Mucosa of descending colon (tissue), 3 donors: ENCODE measurements at regions not wholly inside any gene's neighbourhood (a gene's known extent, or its start where the extent isn't known, plus 50 kb on each side); places are given as distances from the start of the nearest gene placed in this dataset.

ENCODE experiments used
- ATAC-seq: fragments of 200-7000 bp; cut with Tn5 transposase; one replicate; pipeline ENCODE4 v1.9.1; 2020; ENCODE audit warnings: mild to moderate bottlenecking, moderate library complexity
- DNase-seq, 3 donors: peaks; one replicate each; pipeline ENCODE4 v3.0.0-alpha.2; 2020
- H3K36me3 ChIP-seq: fragments of 200-600 bp; one replicate; pipeline ENCODE4 v1.8.0; 2021; ENCODE audit warnings: low read depth, mild to moderate bottlenecking
- H3K4me1 ChIP-seq: fragments of 200-600 bp; one replicate; pipeline ENCODE4 v1.8.0; 2021; ENCODE audit warnings: low read depth, mild to moderate bottlenecking
- H3K4me3 ChIP-seq: fragments of 200-600 bp; one replicate; pipeline ENCODE4 v1.8.0; 2021; ENCODE audit warnings: mild to moderate bottlenecking
- H3K9me3 ChIP-seq: fragments of 200-600 bp; one replicate; pipeline ENCODE4 v1.8.0; 2021; ENCODE audit warnings: mild to moderate bottlenecking
- CTCF ChIP-seq: fragments of 200-600 bp; IDR thresholded peaks from one replicate; pipeline ENCODE4 v1.8.0; 2022; ENCODE audit warnings: antibody characterized with exemption, mild to moderate bottlenecking
- intact Hi-C, 2 donors: fragments of 100-400 bp; cut with DNase I in 1 of 2; cut with micrococcal nuclease in 1 of 2; formaldehyde crosslinking; loops; one replicate each; pipeline versions ENCODE4 v1.11.0 to v1.11.1; 2022; cut with DNase I, micrococcal nuclease
- donor health status: DM: no; HTN: no; CAD: no; lungs with moderate emphysema.
- donor health status: DM: no; HTN: no; CAD: no.
- donor health status: DM: no; HTN: yes; CAD: no.

GRCh38 chr17:79374087-79374689 is 236.7 kb downstream of the RBFOX3 start:
- peaks cover 2% of the 10 kb centered on the region for H3K4me1 ChIP-seq
- DNase-seq = no peak
- intact Hi-C loops = no loop called here
- ATAC-seq = no peak
- no peaks in the 10 kb centered on the region for H3K36me3 ChIP-seq
- TF ChIP-seq CTCF = no peak
- H3K4me3 ChIP-seq = no peak overlapping the region
- no peaks in the 10 kb centered on the region for H3K9me3 ChIP-seq

GRCh38 chr17:79372470-79373238 is 238.2 kb downstream of the RBFOX3 start:
- Histone ChIP-seq H3K9me3 (no peaks in the 10 kb centered on the region), H3K4me1 (peaks cover 2% of the 10 kb centered on the region), H3K36me3 (no peaks in the 10 kb centered on the region), H3K4me3 (no peak overlapping the region)
- intact Hi-C loops = no loop called here
- DNase-seq (peak; percentile 75 to 86 (median 78)), ATAC-seq (peak; percentile 92)
- no peak for TF ChIP-seq CTCF

- Histone ChIP-seq H3K4me1 (peaks cover 2% of the 10 kb centered on the region), H3K36me3 (no peaks in the 10 kb centered on the region), H3K9me3 (no peaks in the 10 kb centered on the region), H3K4me3 (no peak overlapping the region)
- intact Hi-C loops = no loop called here
- no peak for DNase-seq
- no peak for ATAC-seq
- TF ChIP-seq CTCF = no peak
These were observed 238.9 kb downstream of the RBFOX3 start for GRCh38 chr17:79371984-79372383.

GRCh38 chr17:79370594-79370993 is 240.3 kb downstream of the RBFOX3 start:
- H3K9me3 ChIP-seq = no peaks in the 10 kb centered on the region
- ATAC-seq (no peak), DNase-seq (no peak)
- H3K4me3 ChIP-seq = no peak overlapping the region
- H3K36me3 ChIP-seq = no peaks in the 10 kb centered on the region
- intact Hi-C loops = no loop called here
- no peak for TF ChIP-seq CTCF
- H3K4me1 ChIP-seq = peaks cover 2% of the 10 kb centered on the region

- TF ChIP-seq CTCF = no peak
- H3K4me3 ChIP-seq = no peak overlapping the region
- no peaks in the 10 kb centered on the region for H3K36me3 ChIP-seq
- intact Hi-C loops = no loop called here
- peak; percentile 17 for ATAC-seq
- DNase-seq = peak; percentile 14 to 57 (median 47)
- no peaks in the 10 kb centered on the region for H3K9me3 ChIP-seq
- peaks cover 2% of the 10 kb centered on the region for H3K4me1 ChIP-seq
These were observed 240.7 kb downstream of the RBFOX3 start for GRCh38 chr17:79370126-79370525.
